Astrocyte of the cerebellum (primary cell): ENCODE measurements at regions not wholly inside any gene's neighbourhood (a gene's known extent, or its start where the extent isn't known, plus 50 kb on each side); places are given as distances from the start of the nearest gene placed in this dataset.

Source experiments
- DNase-seq: peaks from one replicate; pipeline ENCODE4 v3.0.0-alpha.2; 2011; ENCODE audit warnings: low read depth
- H3K4me3 ChIP-seq: 2 replicates; pipeline ENCODE4 v1.5.1; 2011; ENCODE audit warnings: mild to moderate bottlenecking, low read depth, low read length, moderate library complexity
- in situ Hi-C: cut with HindIII; loops from 2 replicates; pipeline ENCODE4 v1.10.0; 2017; ENCODE audit warnings: low sequenced_read_pairs
- TF ChIP-seq, protein P1 (sequence below): IDR thresholded peaks from 2 replicates; pipeline ENCODE4 v1.5.1; 2012; ENCODE audit warnings: low read length, low read depth, moderate library complexity, mild to moderate bottlenecking; ENCODE audit errors: missing control alignments

DNA sequence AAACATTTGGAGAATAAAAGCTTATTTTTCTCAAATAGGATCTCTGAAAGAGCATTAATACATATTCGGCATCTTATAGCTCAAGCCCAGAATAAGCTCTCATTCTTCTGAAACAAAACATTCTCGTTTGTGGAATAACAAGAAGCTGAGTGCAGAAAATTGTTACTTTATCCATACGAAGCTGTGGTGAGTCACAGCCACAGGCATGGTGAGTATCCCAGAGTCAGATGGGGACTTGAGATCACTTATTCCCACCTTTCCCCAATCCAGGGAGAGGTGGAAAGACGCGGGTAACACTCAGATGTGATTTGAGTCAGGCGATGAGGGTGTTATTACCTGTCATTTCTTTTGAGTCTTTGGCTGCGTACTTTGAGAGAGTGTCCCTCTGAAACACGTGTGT lies 214.6 kb upstream of the TMEM132C start:
- no peak for DNase-seq
- no peak overlapping the region for H3K4me3 ChIP-seq
- TF ChIP-seq, protein P1, sequence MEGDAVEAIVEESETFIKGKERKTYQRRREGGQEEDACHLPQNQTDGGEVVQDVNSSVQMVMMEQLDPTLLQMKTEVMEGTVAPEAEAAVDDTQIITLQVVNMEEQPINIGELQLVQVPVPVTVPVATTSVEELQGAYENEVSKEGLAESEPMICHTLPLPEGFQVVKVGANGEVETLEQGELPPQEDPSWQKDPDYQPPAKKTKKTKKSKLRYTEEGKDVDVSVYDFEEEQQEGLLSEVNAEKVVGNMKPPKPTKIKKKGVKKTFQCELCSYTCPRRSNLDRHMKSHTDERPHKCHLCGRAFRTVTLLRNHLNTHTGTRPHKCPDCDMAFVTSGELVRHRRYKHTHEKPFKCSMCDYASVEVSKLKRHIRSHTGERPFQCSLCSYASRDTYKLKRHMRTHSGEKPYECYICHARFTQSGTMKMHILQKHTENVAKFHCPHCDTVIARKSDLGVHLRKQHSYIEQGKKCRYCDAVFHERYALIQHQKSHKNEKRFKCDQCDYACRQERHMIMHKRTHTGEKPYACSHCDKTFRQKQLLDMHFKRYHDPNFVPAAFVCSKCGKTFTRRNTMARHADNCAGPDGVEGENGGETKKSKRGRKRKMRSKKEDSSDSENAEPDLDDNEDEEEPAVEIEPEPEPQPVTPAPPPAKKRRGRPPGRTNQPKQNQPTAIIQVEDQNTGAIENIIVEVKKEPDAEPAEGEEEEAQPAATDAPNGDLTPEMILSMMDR = no peak
- in situ Hi-C loops = no loop called here

DNA sequence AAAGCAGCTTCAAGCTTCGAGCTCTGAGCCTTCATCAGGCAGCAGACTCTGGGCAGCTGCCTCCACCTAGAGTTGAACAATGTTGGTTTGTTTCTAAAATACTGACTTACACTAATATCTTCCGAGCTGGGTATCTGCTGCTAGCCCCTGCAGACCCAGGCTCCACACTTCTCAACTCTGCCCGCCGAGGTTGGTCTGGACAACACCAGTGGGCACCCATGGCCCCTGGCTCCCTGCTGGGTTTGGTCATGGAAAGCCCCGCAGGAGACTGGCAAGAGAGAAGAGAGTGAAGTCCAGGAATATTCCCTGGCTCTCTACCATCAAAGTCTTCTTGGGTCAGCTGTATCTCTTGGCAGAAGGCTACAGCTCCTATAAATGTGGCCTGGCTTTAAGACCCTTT lies 214.2 kb upstream of the TMEM132C start:
- H3K4me3 ChIP-seq = no peak overlapping the region
- in situ Hi-C loops = no loop called here
- no peak for DNase-seq
- TF ChIP-seq, protein P1 = no peak

DNA sequence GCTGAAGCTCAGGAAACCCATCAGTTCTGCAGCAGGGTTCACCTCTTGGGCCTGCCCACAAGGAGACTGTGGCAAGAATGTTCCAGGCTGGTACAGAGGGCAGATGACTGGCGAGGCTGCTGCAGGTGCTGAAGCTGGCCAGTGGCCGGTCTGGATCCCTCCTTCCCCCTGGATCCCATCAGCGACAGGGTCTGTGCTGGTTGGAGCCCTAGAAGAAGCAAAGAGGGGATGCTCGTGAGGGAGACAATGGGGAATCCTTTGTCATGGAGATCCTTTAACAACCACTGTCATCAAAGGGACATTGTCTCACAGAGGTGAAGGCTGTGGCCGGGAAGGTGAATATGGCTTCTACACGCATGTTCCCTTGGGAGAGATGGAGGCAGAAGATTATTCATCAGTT lies 211.4 kb upstream of the TMEM132C start:
- H3K4me3 ChIP-seq = no peak overlapping the region
- in situ Hi-C loops = no loop called here
- TF ChIP-seq, protein P1 = no peak
- no peak for DNase-seq

DNA sequence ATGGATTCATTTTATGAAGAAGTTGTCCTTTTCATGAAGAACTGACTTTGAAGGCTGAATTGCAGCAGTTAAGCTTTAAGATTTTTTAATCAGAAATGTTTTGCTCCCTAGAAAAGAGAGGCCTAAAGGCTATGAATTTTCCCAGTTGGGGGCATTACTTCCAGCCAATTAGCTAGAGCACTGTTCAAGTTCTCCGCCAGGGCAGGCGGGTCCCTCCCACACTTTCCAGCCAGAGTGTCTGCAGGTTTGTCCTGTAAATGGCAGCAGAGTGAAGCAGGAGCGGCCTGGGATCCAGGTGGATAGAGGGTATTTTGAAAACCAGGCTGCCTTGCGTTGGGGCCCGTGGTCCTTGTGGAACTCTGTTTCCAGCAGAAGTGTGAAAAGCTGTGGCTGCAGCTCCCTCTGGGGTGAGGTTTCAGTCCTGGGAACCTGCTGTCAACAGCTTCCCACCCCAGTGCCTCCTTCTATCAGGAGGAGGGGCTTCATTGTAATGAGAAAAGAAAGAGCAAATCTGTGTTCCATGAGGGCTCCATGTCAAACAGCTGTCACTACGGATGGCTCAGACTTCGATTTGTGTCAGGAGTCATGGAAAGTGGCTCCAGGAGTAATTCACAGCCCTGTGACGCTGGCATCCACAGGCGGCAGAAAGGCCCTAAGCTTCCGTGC lies 210.7 kb upstream of the TMEM132C start:
- DNase-seq = no peak
- TF ChIP-seq, protein P1 = no peak
- in situ Hi-C loops = no loop called here
- H3K4me3 ChIP-seq = no peak overlapping the region

DNA sequence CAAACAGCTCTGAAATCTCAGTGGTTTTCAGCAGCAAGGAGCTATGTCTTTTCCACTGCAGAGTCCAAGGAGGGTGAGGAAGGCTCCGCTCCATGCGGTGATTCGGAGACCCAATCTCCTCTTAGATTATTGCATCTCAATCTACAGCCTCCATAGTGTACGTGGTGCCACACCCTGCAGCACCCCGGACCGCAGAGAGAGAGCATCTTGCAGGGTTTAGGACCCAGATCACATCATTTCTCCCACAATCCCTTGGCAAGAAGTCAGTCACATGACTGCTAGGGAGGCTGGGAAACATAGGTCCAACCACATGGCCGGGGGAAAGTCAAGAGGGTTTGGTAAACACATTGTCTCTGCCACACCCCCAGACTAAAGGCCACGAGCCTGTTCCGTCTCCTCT lies 209.4 kb upstream of the TMEM132C start:
- H3K4me3 ChIP-seq = no peak overlapping the region
- TF ChIP-seq, protein P1 = no peak
- DNase-seq = no peak
- in situ Hi-C loops = no loop called here

DNA sequence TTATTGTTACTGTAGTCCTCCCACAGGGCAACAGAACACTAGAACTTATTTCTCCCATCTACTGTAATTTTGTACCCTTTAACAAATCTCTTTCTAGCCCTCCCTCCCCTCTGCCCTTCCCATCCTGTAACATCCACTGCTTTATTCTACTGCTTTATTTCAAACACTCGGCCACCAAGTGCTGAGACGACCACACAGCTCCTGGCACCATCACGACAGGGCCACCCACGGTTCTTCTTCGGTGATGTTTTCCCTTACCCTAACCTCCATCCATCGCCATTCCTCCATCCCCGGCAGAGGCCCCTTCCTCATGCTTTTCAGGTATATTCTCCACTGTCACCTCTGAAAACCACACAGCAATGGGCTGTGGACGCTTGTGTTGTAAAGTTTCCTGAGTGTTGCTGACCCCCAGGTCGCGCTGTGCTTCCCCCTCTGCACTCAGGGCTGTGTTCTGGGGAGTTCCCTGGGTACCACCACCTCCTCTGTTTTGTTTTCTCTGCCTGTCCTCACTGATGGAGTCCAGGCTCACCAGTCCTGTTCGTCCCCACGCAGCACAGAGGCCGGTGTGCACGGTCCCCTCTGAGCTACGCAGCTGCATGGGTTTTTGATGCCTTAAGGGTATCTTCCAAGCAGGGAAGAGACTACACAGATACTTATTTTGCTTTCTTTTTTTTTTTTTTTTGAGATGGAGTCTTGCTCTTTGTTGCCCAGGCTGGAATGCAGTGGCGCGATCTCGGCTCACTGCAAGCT lies 207.2 kb upstream of the TMEM132C start:
- no peak overlapping the region for H3K4me3 ChIP-seq
- DNase-seq = no peak
- in situ Hi-C loops = no loop called here
- TF ChIP-seq, protein P1 = no peak
